ENCODE measurements at regions not wholly inside any gene's neighbourhood (a gene's known extent, or its start where the extent isn't known, plus 50 kb on each side); places are given as distances from the start of the nearest gene placed in this dataset.
"Not testable (repeated sequence)": the region's sequence is repeated elsewhere in the genome, so short reads cannot be mapped to it uniquely, and the experiment has no call there.

DNA sequence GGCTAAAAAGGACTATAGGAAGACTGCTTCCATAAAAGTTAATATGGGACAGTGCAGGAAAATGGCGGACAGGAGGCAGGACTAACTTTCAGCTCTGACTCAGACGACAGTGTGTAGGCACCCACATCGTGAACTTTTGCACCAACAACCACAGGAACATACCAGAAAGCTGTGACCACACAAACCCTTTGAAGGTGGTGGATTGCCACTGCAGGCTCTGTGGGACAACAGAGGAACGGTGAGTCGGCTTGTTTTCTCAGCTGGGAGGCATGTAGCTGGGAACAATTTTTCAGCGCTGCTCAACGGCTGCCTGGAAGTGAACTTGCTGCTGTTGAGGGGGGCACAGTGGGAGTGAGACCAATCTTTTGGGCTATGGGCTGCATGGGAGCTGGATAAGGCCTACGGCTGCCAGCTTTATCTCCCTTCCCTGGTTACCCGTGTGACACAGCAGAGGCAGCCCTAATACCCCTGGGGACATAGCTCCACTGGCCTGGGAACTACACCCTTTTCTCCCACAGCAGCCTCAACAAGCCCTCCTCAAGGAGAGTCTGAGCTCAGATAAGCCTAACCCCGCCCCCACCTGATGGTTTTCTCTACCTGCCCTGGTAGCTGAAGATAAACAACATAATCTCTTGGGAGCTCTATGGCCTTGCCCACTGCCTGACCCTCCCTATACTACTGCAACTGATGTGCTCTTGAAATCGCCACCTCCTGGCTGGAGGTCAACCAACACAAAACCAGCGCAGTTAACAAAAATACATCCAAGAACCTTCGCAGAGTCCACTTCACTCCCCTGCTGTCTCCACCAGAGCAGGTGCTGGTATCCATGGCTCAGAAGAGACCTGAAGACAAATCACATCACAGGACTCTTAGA, 1537.0 kb downstream of the C4orf33 start:
- no peak for DNase-seq (ENCODE audit: low read depth)

DNA sequence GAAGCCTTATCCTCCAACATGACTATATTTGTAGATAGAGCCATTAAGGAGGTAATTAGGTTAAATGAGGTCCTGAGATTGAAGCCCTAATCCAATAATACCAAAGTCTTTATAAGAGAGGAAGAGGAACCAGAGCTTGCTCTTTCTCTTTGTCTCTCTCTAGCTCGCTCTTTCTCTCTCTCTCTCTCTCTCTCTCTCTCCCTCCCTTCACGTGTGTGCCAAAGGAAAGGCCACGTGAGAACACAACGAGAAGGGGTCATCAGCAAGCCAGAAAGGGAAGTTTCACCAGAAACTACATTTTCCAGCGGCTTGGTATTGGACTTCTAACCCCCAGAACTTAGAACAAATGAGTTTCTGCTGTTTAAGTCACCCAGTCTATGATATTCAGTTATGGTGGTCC, 1540.5 kb downstream of the C4orf33 start:
- DNase-seq (ENCODE audit: low read depth): no peak

DNA sequence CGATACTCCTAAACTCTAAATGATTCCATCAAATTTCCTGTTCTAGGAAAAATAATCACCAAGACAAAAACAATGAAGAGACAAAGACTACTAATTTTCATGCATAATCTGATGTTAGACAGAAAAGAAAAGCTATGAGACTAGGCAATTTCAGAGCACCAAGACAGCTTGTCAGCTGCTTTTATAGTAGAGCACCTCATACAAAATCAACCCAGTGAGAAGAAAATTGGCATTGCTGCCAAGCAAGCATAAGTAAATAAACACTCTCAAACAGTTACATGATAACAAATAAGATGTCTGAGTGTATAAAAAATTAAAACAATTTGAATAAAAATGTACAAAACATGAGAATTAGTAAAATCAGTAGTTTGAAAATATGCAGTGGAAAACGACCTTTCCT, 1544.6 kb downstream of the C4orf33 start:
- DNase-seq (ENCODE audit: low read depth): no peak

DNA sequence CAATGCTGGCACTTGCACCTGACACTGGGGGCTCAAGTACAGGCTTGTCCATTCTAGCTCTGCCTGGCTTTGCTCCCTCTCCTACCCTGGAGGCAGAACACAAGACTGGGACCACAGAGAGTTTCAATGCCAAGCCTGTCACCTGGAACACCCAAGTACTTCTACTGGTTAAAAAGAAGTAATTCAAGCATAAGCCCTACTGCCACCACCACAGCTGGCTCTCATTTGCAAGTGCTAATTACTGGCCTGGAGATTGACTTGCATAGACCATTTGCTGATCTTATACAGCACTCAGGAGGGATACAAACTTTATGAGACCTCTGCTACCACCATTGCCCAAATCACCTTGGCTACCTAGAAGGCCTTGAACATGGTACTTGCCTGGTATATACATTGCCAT, 1550.9 kb downstream of the C4orf33 start:
- DNase-seq (ENCODE audit: low read depth): no peak

DNA sequence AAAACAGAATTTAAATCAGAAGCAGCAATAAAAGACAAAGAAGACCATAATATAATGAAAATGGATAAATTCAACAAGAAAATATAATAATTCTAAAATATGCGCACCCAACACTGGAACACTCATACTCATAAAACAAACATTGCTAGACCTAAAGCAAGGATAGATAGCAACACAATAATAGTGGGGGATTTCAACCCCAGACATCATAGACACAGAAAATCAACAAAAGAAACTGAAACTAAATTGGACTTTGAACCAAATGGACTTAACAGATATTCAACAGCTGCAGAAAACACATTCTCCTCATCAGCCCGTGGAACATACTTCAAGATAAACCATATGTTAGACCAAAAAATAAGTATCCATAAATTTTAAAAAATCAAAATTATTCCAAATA, 1552.6 kb downstream of the C4orf33 start:
- no peak for DNase-seq (ENCODE audit: low read depth)

DNA sequence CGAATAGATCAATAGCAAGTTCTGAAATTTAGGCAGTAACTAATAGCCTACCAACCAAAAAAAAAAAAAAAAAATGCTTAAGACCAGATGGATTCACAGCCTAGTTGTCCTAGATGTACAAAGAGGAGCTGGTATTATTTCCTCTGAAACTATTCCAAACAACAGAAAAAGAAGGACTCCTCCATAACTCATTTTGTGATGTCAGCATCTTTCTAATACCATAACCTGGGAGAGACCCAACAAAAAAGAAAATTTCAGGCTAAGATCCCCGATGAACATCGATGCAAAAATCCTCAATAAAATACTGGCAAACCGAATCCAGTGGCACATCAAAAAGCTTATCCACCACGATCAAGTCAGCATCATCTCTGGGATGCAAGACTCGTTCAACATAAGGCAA, 1557.9 kb downstream of the C4orf33 start:
- no peak for DNase-seq (ENCODE audit: low read depth)

DNA sequence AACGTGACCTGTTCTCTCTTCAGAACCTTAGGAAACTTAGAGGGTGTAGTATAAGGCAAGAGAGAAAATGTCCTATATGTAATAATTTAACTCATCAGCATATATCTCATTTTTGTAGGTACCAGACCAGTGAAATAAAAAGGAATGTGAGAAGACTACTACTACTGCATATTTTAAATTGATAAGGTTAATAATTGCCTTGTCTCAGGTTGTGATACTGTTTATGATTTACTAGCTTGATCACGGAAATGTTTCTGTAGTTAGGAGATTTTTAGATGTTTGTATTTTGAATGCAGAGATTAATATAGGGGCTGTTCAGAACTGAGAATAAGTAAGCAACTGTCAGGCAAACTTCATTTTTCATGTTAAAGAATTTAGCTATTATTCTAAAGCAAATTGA, 1563.4 kb downstream of the C4orf33 start:
- no peak for DNase-seq (ENCODE audit: low read depth)

DNA sequence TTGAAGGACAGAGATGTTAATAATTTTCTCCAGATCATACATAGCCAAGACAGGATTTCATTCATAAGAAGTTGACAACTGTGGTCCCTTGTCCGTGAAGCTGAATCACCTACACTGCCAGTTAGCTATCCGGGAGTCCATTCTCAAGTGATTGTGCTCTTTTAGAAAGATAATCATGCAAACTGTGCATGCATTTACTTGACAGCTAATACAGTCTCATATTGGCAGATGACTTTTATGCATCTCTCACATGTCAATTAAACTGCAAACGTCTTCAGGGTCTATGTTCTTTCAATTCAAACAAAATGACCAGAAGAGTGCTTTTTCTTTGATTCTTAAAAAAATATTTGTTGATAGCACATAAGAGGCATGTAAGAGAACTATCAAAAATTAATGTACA, 1572.9 kb downstream of the C4orf33 start:
- DNase-seq (ENCODE audit: low read depth): no peak

DNA sequence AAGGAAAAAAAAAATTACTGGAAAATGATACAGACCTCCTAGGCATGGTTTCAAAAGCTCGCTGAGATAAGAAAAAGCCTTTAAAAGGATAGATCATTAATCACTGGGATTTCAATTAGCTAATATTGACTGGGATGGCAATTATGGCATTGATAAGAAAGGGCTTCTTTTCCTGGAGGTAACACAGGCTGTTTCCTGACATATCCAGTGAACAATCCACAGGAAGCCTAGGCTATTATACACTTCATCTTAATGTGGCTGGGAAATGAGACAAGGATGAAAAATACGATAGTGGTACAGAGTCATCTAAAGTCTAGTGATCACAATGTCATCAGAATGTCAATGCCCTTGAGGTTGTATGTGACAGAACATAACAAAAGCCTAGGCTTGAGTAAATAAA, 1579.3 kb downstream of the C4orf33 start:
- no peak for DNase-seq (ENCODE audit: low read depth)

DNA sequence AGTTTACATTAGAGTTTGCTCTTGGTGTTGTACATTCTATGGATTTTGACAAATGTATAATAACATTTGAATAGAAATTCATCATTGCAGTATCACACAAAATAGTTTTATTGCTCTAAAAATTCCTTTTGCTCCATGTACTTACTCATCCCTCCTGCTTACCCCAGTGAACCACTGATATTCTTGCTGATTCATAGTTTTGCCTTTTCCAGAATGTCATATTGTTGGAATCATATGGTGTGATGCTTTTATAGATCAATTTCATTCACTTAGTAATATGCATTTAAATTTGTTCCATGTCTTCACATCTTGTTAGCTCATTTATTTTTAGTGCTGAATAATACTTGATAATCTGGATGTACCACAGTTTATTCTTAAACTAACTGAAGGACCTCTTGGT, 1593.2 kb downstream of the C4orf33 start:
- no peak for DNase-seq (ENCODE audit: low read depth)

DNA sequence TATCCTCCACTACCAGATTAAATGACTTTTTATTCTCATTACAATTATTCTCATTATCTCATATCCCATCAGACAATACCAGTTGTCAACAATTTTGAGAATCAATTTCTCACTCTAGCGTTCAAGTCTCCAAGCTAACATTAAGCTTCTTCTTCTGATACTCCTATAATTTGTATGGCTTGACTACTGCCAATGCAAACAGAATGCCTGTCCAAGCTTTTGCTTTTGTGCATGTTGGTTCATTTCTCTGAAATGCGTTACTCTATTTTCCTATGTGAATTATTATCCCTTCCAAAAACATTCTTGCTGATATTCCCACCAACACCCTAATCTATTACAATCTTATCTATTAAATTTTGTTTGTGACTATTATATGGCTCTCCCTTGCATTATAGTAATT, 1602.3 kb downstream of the C4orf33 start:
- DNase-seq (ENCODE audit: low read depth): no peak

DNA sequence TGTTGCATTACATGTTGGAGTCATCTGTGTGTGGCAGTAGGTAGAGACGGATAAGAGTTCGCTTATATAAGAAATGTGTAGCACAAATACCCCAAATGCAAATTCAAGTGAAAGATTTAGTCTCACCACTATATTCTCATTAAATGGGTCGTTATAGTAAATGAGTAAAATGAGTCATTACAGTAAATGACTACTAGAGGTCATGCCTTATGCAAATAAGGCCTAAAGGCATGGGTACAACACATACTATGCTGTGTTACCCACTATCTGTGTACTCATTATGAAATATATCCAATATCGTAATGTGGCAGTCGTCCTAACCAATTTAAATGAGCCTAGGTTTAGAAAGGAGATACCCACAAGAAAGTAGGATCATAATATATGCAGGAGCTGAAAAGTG, 1603.1 kb downstream of the C4orf33 start:
- no peak for DNase-seq (ENCODE audit: low read depth)

DNA sequence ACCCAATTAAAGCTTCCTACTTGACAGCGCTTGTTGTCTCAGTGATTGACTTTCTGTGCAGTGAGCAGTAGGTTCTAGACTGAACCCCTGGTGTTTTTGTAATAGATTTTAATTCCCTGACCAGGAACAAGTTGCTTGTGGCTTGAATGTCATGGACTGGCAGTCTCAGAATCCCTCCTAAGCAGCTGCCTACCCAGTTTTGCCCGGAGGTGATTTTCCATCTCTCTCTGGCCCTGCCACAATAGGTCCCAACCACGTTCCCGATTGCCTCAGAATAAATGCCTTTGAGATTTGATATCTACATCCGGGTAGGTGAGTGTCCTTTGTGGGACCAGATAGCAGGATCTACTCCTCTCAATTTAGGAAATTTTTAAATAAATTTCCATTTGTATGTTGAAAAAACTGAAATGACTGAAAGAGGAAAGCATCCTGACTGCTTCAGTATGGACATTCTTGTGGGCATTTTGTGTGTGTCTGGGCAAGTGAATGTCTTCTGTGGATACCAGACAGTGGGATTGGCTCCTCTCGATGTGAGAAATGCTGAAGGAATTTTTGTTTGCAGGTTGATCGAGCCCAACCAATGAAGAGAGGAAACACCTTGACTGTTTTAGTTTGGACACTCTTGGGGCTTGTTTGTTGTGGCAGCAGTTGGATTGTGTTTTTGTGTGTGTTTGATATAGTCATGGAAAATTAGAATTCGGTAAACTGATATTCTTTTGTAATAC, 1607.4 kb downstream of the C4orf33 start:
- no peak for DNase-seq (ENCODE audit: low read depth)

DNA sequence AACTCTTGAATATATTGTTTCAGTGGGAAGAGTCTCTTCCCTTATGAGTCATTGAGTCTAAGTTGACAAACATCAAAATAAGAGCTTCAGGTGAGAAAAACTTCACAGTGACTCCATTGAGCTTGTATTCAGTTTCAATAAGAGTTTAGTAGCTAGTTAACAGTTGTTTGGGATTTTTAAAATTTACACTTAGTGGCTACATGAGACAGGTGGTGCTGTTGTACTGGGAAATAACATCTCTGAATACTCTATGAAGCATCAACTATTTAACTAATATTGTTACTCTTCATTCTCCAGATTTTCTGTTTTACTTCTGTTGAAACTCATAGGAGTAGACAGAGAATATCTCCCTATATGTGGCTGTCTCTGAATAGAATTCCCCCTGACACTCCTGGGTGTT, 1609.1 kb downstream of the C4orf33 start:
- no peak for DNase-seq (ENCODE audit: low read depth)

DNA sequence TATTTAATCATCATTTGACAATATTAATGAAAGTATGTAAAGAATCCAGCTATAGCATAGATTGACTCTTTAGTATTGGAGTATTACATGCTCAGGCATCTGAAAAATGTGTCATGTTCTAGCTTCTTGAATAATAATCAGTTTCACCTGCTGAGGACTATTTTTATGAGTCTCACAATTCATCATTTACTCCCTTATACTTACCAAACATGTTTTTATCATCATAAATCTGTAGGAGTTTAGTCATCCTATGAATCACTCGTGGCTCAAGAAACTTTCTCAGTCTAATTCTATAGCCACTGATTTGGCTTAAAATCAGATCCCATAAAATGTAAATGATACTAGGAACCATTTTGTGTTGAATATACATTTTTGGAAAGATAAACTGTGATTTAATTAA, 1616.1 kb downstream of the C4orf33 start:
- no peak for DNase-seq (ENCODE audit: low read depth)

DNA sequence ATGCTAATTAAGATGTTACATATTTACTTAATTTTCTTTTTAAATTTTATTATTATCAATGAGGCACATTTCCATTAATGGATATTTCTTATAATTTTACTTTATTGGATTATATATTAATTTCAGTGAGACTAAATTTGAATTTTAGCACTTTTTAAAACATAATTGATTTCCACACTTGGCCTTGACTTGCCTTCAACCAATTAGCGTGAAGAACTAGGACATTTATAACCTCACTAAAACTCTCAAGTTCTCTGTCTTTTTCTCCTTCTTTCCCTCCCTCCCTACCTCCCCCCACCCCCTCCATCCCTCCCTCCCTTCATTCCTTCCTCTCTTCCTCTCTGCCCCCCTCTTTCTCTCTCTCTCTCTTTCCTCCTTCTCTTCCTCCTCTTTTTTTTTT, 1618.1 kb downstream of the C4orf33 start:
- DNase-seq (ENCODE audit: low read depth): no peak

DNA sequence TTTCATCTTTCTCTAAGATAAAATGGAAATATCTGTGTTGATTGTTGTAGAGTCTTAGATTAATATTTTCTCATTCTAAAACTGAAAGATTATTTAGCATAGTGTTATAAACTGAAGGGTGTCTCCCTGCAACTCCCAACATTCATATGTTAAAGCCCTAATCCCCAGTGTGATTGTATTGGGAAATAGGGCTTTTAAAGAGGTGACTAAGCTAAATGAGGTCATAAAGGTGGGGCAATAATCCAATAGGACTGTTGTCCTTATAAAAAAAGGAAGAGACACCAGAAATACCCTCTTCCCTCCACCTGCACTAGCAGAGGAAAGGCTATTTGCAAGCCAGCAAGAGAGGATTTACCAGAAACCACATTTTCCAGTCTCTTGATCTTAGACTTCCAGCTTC, 1626.4 kb downstream of the C4orf33 start:
- no peak for DNase-seq (ENCODE audit: low read depth)

DNA sequence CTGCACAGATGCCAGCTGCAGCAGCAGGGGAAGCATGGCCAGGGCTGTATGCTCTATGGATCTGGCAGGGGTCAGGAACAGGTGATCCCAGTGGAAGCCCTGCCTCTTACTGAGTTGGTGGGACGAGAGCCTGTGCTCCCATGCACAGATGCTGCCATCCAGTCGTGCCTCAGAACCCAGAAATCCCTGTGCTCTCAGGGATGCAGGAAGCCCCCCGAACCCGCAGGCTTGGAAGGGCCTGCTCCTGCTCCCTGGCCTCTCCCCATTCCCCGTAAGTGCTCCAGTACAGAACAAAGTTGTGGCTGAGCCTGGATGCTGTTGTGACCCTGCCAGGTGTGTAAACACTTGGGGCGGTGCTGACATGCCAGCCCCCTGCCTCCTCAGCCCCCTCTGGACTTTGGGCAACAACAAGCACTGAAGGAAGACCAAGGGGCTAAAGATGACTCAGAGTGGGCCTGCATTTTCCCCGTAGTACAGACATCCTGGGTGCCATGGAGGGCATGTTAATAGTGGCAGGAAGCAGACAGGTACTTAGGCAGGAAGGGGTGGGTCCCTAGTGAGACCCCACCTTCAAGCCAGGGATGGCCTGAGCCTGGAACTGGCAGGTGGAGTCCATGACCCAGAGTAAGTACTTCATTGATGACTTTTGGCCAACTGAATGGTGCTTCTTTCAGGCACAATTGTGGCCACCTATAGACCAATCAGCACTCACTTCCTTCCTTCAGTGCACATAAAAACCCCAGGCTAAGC, 1640.7 kb downstream of the C4orf33 start:
- no peak for DNase-seq (ENCODE audit: low read depth)

DNA sequence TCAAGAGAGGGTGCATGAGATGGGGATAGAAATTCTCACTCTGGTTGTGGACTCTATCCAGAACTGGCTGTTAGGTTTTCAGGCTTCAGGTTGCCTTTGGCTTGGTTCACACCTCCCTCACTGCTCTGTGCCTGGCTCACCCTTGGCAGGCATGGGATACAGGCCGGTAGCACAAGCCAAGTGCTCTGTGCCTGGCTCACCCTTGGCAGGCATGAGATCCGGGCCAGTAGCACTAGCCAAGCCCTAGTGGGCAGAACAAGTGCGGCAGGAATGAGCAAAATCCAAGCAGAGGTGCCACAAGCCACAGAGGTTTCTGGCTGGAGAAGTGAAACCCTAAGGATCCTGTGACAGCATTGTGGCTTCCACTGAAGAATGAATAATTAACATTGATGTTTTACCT, 1642.3 kb downstream of the C4orf33 start:
- no peak for DNase-seq (ENCODE audit: low read depth)

DNA sequence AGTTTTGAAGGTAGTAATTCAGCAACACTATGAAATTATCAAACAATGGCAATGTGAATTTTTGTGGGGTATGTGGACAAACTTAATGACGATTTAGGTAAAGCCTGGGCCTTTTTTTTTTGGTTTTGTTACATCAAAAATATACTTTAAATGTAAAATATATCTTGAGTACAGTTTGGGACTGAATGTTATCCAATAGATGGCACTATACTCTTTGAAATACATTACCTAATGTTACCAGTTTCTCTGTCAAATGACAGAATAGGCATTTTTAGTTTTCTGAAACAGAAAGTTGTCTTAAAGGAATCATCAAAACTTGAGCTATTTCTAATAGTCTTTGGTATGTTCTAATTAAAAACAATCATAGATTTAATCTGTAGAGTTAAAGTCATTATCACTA, 1651.9 kb downstream of the C4orf33 start:
- DNase-seq (ENCODE audit: low read depth): no peak

DNA sequence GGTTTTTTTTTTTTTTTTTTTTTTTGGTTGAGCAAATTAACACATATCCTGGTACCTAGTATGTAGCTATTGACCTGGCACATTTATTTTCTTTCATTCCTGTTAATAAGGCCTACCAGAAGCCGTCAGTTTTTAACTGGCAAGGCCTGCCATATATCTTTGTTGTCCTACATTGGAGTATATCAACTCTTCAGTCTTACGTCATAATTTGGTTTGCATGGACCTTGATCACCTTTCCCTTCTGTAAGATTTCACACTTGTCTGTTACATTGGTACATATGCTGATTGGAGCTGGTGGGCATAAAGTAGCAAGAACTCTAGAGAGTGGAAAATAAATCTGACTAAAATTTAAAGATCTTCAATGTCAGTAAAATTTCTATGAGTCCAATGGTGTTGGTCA, 1658.0 kb downstream of the C4orf33 start:
- DNase-seq (ENCODE audit: low read depth): no peak

DNA sequence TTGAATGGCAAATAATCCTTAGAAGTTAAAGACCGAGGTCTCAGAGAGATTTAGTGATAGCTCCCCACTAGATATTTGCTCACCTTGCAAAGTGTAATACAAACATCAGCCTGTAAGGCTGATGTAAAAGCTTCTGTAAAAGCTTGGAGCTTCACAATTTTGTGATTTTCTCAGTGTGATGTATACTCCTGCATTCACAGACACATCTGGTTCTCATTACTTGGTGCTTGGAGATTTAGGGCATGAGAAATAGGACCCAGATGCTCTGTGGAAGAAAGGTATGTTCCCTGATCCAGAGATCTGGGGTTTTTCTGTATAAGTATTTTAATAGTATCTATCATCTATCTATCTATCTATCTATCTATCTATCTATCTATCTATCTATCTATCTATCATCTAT, 1664.3 kb downstream of the C4orf33 start:
- DNase-seq (ENCODE audit: low read depth): no peak

DNA sequence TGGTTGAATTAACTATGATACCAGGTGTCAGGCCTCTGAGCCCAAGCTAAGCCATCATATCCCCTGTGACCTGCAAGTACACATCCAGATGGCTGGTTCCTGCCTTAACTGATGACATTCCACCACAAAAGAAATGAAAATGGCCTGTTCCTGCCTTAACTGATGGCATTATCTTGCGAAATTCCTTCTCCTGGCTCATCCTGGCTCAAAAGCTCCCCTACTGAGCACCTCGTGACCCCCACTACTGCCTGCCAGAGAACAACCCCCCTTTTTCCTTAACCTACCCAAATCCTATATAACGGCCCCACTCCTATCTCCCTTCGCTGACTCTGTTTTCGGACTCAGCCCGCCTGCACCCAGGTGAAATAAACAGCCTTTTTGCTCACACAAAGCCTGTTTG, 1671.4 kb downstream of the C4orf33 start:
- not testable (repeated sequence) for DNase-seq (ENCODE audit: low read depth)
